KMS-11 (cell line): ENCODE measurements at regions not wholly inside any gene's neighbourhood (a gene's known extent, or its start where the extent isn't known, plus 50 kb on each side); places are given as distances from the start of the nearest gene placed in this dataset.
"Not testable (repeated sequence)": the region's sequence is repeated elsewhere in the genome, so short reads cannot be mapped to it uniquely, and the experiment has no call there.

ENCODE experiments used
- H2AFZ ChIP-seq: fragments of 200-600 bp; sonication (generic); 2 replicates; pipeline ENCODE4 v1.6.1; 2016; ENCODE audit warnings: antibody characterized with exemption, mixed run types, low read depth
- H3K27ac ChIP-seq: fragments of 200-600 bp; sonication (generic); 2 replicates; pipeline ENCODE4 v1.6.1; 2016; ENCODE audit warnings: mild to moderate bottlenecking, mixed run types
- H3K27me3 ChIP-seq: fragments of 200-600 bp; sonication (generic); 2 replicates; pipeline ENCODE4 v1.6.1; 2017; ENCODE audit warnings: mild to moderate bottlenecking, low read depth, mixed run types, moderate library complexity; ENCODE audit not compliant: insufficient read depth
- H3K36me3 ChIP-seq: fragments of 200-600 bp; sonication (generic); 2 replicates; pipeline ENCODE4 v1.6.1; 2017; ENCODE audit warnings: mild to moderate bottlenecking, mixed run types; ENCODE audit not compliant: insufficient read depth
- H3K4me1 ChIP-seq: fragments of 200-600 bp; sonication (generic); 2 replicates; pipeline ENCODE4 v1.6.1; 2016; ENCODE audit warnings: mild to moderate bottlenecking, low read depth, mixed run types; ENCODE audit not compliant: poor library complexity, severe bottlenecking
- H3K4me2 ChIP-seq: fragments of 200-600 bp; sonication (generic); 2 replicates; pipeline ENCODE4 v1.7.0; 2016; ENCODE audit warnings: mild to moderate bottlenecking, mixed run types
- H3K4me3 ChIP-seq: fragments of 200-600 bp; sonication (generic); IDR thresholded peaks from 2 replicates; pipeline ENCODE4 v1.6.1; 2017; ENCODE audit warnings: low read depth, low read length, mixed read lengths; ENCODE audit not compliant: insufficient read depth
- H3K79me2 ChIP-seq: fragments of 200-600 bp; sonication (generic); 2 replicates; pipeline ENCODE4 v1.6.1; 2016; ENCODE audit warnings: low read depth, mixed run types; ENCODE audit not compliant: insufficient read depth
- H3K9ac ChIP-seq: fragments of 200-600 bp; sonication (generic); 2 replicates; pipeline ENCODE4 v1.6.1; 2016; ENCODE audit warnings: mild to moderate bottlenecking, mixed run types
- H4K20me1 ChIP-seq: fragments of 200-600 bp; sonication (generic); 2 replicates; pipeline ENCODE4 v1.6.1; 2016; ENCODE audit warnings: mild to moderate bottlenecking, mixed run types; ENCODE audit not compliant: insufficient read depth
- TF ChIP-seq, protein P1 (sequence below): fragments of 200-600 bp; sonication (generic); conservative IDR thresholded peaks from 2 replicates; pipeline ENCODE4 v1.6.1; 2017; ENCODE audit warnings: low read depth, mild to moderate bottlenecking, antibody characterized with exemption, low read length, moderate library complexity, mixed read lengths

DNA sequence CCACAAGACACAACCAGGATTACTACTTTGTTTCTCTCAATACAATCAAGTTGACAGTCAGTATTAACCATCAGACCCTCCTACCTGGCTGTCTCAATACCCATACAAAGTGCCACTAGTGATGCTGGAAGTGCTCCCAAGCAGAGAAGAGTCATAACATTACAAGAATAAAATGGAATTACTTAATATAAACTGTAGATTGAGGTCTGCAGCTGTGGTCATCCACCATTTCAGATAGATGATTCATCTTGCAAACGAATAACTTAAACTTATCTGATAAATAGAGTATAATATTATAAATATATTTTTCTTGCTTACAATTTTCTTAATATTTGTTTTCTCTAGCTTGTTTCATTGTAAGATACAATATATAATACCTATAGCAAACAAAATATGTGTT is 1034.2 kb upstream of the PCDH10 start:
- Histone ChIP-seq H3K27me3 (no peaks in the 10 kb centered on the region), H2AFZ (no peak overlapping the region), H4K20me1 (no peaks in the 10 kb centered on the region), H3K4me3 (no peak overlapping the region), H3K36me3 (no peaks in the 10 kb centered on the region), H3K4me1 (no peaks in the 10 kb centered on the region), H3K79me2 (no peaks in the 10 kb centered on the region), H3K27ac (no peak overlapping the region), H3K4me2 (no peak overlapping the region), H3K9ac (no peak overlapping the region)
- TF ChIP-seq, protein P1, sequence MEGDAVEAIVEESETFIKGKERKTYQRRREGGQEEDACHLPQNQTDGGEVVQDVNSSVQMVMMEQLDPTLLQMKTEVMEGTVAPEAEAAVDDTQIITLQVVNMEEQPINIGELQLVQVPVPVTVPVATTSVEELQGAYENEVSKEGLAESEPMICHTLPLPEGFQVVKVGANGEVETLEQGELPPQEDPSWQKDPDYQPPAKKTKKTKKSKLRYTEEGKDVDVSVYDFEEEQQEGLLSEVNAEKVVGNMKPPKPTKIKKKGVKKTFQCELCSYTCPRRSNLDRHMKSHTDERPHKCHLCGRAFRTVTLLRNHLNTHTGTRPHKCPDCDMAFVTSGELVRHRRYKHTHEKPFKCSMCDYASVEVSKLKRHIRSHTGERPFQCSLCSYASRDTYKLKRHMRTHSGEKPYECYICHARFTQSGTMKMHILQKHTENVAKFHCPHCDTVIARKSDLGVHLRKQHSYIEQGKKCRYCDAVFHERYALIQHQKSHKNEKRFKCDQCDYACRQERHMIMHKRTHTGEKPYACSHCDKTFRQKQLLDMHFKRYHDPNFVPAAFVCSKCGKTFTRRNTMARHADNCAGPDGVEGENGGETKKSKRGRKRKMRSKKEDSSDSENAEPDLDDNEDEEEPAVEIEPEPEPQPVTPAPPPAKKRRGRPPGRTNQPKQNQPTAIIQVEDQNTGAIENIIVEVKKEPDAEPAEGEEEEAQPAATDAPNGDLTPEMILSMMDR, result no peak

DNA sequence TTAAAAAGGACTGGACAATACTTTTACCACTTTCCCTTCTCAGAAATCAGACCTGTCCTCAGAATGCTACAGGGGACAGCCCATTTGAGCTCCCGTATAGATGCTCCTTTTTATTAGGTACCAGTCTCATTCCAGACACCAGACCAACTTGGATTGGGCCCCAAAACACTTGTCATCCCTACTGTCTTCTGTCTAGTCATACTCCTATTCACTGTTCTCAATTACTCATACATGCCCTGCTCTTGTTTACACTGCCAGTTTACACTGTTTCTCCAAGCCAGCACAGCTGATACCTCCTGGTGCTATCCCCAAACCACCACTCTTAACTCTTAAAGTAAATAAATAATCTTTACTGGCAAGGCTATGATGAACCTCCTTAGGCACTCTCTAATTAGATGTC is 1026.4 kb upstream of the PCDH10 start:
- not testable (repeated sequence) for H3K27ac ChIP-seq, H3K9ac ChIP-seq, H3K36me3 ChIP-seq, H4K20me1 ChIP-seq, H3K4me3 ChIP-seq, H3K4me2 ChIP-seq, H2AFZ ChIP-seq, H3K79me2 ChIP-seq, H3K27me3 ChIP-seq
- H3K4me1 ChIP-seq, result peaks cover 12% of the 10 kb centered on the region

DNA sequence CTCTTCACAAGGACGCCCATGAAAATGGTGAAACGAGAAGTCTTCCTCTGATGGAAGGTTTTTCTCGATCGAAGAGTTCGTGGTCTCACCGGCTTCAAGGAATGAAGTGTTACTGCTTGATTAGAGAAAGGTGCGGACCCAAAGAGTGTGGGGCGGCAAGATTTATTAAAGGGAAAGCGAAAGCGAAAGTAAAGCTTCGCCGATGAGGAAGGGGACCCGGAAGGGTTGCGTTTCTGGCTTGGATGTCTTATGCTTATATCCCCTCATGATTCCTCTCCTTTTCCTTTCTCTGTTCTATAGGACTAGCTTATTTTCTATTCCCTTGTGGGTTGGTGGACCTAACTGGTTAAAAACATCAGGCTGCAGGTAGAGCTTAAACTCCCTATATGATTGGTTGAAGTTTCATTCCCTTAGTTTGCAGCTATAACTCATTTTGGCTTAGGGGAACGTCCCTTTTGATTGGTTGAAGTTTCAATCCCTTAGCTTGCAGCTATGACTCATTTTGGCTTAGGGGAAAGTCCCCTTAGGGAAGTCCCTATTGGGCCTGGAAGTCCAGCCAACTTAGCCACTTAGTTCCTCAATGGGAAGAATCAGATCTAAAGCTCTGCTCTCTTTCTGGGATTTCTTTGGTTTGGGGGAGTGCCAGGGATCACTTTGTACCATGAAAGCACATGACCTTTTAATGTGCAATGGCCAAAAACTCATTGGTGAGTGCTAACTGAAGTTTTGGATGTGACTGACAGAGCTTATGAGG is 1025.0 kb upstream of the PCDH10 start:
- peak overlapping the region; percentile 70; the same call in 1 of the 2 replicates for H3K9ac ChIP-seq
- H3K4me2 ChIP-seq, result peak overlapping the region; percentile 36; the same call in 1 of the 2 replicates
- H3K36me3 ChIP-seq, result no peaks in the 10 kb centered on the region
- no peaks in the 10 kb centered on the region for H4K20me1 ChIP-seq
- peak overlapping the region; percentile 66; the same call in 1 of the 2 replicates for H3K27ac ChIP-seq
- no peak overlapping the region for H2AFZ ChIP-seq
- no peaks in the 10 kb centered on the region for H3K27me3 ChIP-seq
- H3K79me2 ChIP-seq, result no peaks in the 10 kb centered on the region
- H3K4me1 ChIP-seq, result peaks cover 12% of the 10 kb centered on the region
- no peak overlapping the region for H3K4me3 ChIP-seq
- TF ChIP-seq, protein P1, result no peak

DNA sequence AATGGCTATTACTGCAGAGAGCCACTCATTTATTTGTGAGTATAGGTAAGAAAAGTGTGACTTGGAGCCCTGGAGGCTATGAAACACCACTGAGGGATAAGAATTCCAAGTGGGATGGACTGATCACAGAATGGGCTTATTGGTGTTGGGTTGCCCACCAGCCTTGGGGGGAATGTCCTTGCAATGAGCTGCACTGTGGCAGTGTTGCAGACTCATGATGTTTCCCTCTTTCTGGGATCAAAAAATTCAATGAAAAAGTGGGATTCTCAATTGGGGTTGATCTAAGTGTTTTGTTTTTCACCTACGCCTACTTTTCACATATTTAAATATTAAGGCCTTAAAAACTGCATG is 1024.5 kb upstream of the PCDH10 start:
- Histone ChIP-seq H3K4me1 (peaks cover 12% of the 10 kb centered on the region), H3K27me3 (no peaks in the 10 kb centered on the region), H3K9ac (no peak overlapping the region), H2AFZ (no peak overlapping the region), H4K20me1 (no peaks in the 10 kb centered on the region), H3K79me2 (no peaks in the 10 kb centered on the region), H3K27ac (no peak overlapping the region; the same call in 1 of the 2 replicates), H3K4me2 (peak overlapping the region; percentile 36; the same call in 1 of the 2 replicates), H3K4me3 (no peak overlapping the region), H3K36me3 (no peaks in the 10 kb centered on the region)
- TF ChIP-seq, protein P1, result no peak

DNA sequence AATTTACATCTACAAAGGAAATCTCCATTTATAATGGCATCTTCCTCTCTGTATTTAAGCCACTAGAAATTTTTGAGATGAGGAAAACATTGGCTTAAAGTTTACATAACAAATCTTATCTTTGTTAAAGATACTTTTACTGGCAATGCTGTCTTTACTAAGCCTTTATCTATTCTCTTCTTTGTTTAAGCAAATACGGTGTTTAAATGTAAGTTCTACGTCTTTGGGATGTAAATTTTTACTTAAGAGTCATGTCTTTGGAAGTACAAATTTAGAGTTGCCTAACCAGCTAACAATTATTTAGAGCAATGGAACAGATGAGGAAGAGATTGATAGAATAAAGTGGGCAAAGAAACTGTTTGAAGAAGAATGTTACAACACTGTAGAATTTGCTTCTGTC is 1024.0 kb upstream of the PCDH10 start:
- no peaks in the 10 kb centered on the region for H3K79me2 ChIP-seq
- H3K9ac ChIP-seq, result no peak overlapping the region
- peaks cover 12% of the 10 kb centered on the region for H3K4me1 ChIP-seq
- H3K27me3 ChIP-seq, result no peaks in the 10 kb centered on the region
- TF ChIP-seq, protein P1, result no peak
- no peak overlapping the region for H3K4me2 ChIP-seq
- no peak overlapping the region for H2AFZ ChIP-seq
- no peaks in the 10 kb centered on the region for H4K20me1 ChIP-seq
- H3K27ac ChIP-seq, result no peak overlapping the region
- H3K4me3 ChIP-seq, result no peak overlapping the region
- H3K36me3 ChIP-seq, result no peaks in the 10 kb centered on the region
